ENCODE measurements at regions not wholly inside any gene's neighbourhood (a gene's known extent, or its start where the extent isn't known, plus 50 kb on each side); places are given as distances from the start of the nearest gene placed in this dataset.

DNA sequence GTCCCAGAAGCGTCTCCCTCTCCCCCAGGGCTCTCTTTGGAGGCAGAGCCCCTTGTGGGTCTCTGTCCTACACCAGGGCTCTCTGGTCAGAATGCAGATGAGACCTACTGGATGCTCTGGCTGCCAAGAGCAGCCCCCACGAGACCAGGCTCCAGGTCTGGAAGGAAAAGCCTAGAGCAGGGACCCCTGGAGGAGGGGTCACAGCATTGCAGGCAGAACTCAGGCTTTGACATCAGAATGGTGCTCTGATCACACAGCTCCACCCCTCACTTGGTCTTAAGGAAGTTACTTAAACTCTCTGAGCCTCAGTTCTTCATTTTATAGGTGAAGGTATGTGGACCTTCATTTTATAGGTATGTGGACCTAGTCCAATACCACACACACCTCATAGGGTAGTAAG lies 83.1 kb downstream of the ARL6IP4 start:
- no peak overlapping the region for H3K9ac ChIP-seq (ENCODE audit: low read length)
- Mint-ChIP-seq H3K9me3 (ENCODE audit: unreplicated experiment) (no peaks in the 10 kb centered on the region), H3K27me3 (ENCODE audit: low read depth, unreplicated experiment) (no peaks in the 10 kb centered on the region), H3K27ac (ENCODE audit: unreplicated experiment) (no peak overlapping the region), H3K4me1 (ENCODE audit: low read depth, unreplicated experiment) (peaks cover 17% of the 10 kb centered on the region), H3K4me3 (ENCODE audit: unreplicated experiment) (no peak overlapping the region), H3K36me3 (ENCODE audit: low read depth, unreplicated experiment) (peaks cover 4% of the 10 kb centered on the region)
- H2AFZ ChIP-seq (ENCODE audit: low read depth, low read length) = no peak overlapping the region
- peaks cover 81% of the 10 kb centered on the region for H4K20me1 ChIP-seq (ENCODE audit: insufficient read depth, low read length)
- H3K9me3 ChIP-seq (ENCODE audit: insufficient read depth, low read depth, low read length) = no peaks in the 10 kb centered on the region
- H3K4me2 ChIP-seq (ENCODE audit: low read length) = no peak overlapping the region
- FAIRE-seq (no peak), DNase-seq (ENCODE audit: low read depth) (no peak)
- no peak overlapping the region for H3K27ac ChIP-seq (ENCODE audit: low read depth, low read length)
- no peak overlapping the region for H3K4me3 ChIP-seq (ENCODE audit: insufficient read depth, low read depth, low read length)
- no peaks in the 10 kb centered on the region for H3K27me3 ChIP-seq (ENCODE audit: insufficient read depth, low read length)
- peaks cover 11% of the 10 kb centered on the region for H3K4me1 ChIP-seq (ENCODE audit: insufficient read depth, low read length)
- TF ChIP-seq, protein P1, sequence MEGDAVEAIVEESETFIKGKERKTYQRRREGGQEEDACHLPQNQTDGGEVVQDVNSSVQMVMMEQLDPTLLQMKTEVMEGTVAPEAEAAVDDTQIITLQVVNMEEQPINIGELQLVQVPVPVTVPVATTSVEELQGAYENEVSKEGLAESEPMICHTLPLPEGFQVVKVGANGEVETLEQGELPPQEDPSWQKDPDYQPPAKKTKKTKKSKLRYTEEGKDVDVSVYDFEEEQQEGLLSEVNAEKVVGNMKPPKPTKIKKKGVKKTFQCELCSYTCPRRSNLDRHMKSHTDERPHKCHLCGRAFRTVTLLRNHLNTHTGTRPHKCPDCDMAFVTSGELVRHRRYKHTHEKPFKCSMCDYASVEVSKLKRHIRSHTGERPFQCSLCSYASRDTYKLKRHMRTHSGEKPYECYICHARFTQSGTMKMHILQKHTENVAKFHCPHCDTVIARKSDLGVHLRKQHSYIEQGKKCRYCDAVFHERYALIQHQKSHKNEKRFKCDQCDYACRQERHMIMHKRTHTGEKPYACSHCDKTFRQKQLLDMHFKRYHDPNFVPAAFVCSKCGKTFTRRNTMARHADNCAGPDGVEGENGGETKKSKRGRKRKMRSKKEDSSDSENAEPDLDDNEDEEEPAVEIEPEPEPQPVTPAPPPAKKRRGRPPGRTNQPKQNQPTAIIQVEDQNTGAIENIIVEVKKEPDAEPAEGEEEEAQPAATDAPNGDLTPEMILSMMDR (IDR thresholded peaks at IDR 0.05; ENCODE audit: insufficient read depth, low read depth, low read length) = peak; percentile 37
- TF ChIP-seq EZH2 (IDR thresholded peaks at IDR 0.05; ENCODE audit: insufficient read depth, low read length) = no peak
- H3K36me3 ChIP-seq (ENCODE audit: insufficient read depth, low read length) = no peaks in the 10 kb centered on the region
- no peaks in the 10 kb centered on the region for H3K79me2 ChIP-seq (ENCODE audit: insufficient read depth, low read length)

DNA sequence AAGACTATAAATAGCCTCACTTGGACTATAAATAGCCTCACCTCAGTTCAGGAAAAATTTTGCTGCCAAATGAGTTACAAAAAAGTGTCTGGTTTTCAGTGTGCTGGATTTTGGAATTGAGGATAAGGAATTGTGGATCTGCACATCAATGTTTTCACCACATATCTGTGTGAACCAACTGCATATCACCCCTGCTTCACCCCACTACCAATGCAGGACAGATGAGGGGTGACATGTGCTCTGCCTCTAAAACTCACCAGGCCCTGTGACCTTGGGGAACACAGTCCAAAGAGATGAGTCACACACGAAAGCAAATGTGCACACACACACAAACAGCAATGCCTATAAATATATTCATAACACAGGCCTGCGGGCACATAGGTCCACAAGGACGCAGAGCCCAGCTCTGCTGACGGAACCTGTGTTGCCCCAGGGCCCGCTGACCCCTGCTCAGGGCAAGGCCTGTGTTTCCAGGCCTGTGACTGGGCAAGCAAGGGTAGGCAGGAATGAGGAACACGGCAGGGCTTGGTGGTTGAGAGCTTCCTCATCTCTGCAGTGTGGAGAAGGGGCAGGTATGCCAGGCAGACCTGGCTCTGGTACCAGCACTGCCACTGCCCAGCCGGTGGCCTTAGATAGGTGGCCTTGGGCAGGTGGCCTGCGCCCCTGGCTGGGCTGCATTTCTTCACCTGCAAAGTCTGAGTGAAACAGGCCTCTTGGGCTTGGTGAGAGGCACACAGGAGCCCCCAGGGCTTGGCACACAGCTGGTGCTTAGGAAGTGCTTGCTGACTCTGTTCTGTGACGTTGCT lies 82.4 kb downstream of the ARL6IP4 start:
- H3K9ac ChIP-seq (ENCODE audit: low read length) = no peak overlapping the region
- Mint-ChIP-seq H3K27me3 (ENCODE audit: low read depth, unreplicated experiment) (no peaks in the 10 kb centered on the region), H3K4me3 (ENCODE audit: unreplicated experiment) (no peak overlapping the region), H3K4me1 (ENCODE audit: low read depth, unreplicated experiment) (peaks cover 17% of the 10 kb centered on the region), H3K36me3 (ENCODE audit: low read depth, unreplicated experiment) (peaks cover 4% of the 10 kb centered on the region), H3K9me3 (ENCODE audit: unreplicated experiment) (no peaks in the 10 kb centered on the region), H3K27ac (ENCODE audit: unreplicated experiment) (peak overlapping the region; percentile 31)
- H4K20me1 ChIP-seq (ENCODE audit: insufficient read depth, low read length) = peaks cover 82% of the 10 kb centered on the region
- TF ChIP-seq EZH2 (IDR thresholded peaks at IDR 0.05; ENCODE audit: insufficient read depth, low read length) = no peak
- TF ChIP-seq, protein P1 (IDR thresholded peaks at IDR 0.05; ENCODE audit: insufficient read depth, low read depth, low read length) = no peak
- DNase-seq (ENCODE audit: low read depth) (peak; percentile 57), FAIRE-seq (no peak)
- peak overlapping the region; percentile 12 for H3K4me2 ChIP-seq (ENCODE audit: low read length)
- no peak overlapping the region for H3K27ac ChIP-seq (ENCODE audit: low read depth, low read length)
- H3K4me1 ChIP-seq (ENCODE audit: insufficient read depth, low read length) = peaks cover 11% of the 10 kb centered on the region
- no peaks in the 10 kb centered on the region for H3K27me3 ChIP-seq (ENCODE audit: insufficient read depth, low read length)
- H3K4me3 ChIP-seq (ENCODE audit: insufficient read depth, low read depth, low read length) = no peak overlapping the region
- no peaks in the 10 kb centered on the region for H3K36me3 ChIP-seq (ENCODE audit: insufficient read depth, low read length)
- no peak overlapping the region for H2AFZ ChIP-seq (ENCODE audit: low read depth, low read length)
- no peaks in the 10 kb centered on the region for H3K9me3 ChIP-seq (ENCODE audit: insufficient read depth, low read depth, low read length)
- H3K79me2 ChIP-seq (ENCODE audit: insufficient read depth, low read length) = no peaks in the 10 kb centered on the region

Measured in astrocyte (in vitro differentiated cells and primary cell).